Right kidney (tissue), 1 donor: ENCODE measurements at regions not wholly inside any gene's neighbourhood (a gene's known extent, or its start where the extent isn't known, plus 50 kb on each side); places are given as distances from the start of the nearest gene placed in this dataset.
"Not testable (repeated sequence)": the region's sequence is repeated elsewhere in the genome, so short reads cannot be mapped to it uniquely, and the experiment has no call there.

Experiments
- DNase-seq: peaks from one replicate; pipeline ENCODE4 v3.0.0-alpha.2; 2016

GRCh38 chr15:62413153-62413552 is 248.1 kb upstream of the C2CD4B start:
- no peak for DNase-seq

DNA sequence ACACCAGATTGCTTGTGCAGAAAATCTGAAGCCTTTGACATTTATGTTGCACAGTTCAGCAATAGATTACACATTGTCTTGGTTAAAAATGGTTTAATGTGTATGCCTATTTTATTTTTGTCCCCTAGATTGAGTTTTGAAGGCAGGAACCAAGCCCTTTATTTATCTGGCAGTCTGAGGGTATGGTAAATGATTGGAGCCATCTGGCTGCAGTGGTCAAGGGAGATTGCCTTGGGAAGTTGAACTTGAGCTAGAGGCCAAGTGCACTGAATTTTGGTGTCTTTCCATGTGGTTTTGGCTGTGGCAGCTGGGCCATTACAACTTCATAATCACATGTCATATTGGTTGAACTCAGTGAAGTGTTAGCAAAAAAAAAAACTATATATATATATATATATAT is 248.7 kb upstream of the C2CD4B start:
- no peak for DNase-seq

DNA sequence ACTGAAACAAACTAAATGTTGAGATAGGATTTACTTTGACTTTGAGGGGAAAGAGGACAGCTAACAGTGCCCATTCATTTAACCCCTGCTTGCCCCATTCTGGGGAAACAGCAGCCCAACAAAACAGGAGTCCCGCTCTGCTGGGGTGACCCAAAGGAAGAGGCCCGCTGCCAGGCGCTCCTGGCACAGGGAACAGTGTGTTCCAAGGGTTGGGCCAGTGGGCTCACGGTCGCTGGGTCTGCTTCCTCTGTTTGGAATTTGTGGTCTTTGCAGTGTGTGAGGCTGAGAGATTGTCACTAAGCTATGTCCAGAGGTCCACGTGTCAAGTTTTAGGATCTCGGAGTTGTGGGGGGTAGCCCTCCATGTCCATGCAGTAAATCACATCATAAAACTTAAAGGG is 250.4 kb upstream of the C2CD4B start:
- DNase-seq: no peak

DNA sequence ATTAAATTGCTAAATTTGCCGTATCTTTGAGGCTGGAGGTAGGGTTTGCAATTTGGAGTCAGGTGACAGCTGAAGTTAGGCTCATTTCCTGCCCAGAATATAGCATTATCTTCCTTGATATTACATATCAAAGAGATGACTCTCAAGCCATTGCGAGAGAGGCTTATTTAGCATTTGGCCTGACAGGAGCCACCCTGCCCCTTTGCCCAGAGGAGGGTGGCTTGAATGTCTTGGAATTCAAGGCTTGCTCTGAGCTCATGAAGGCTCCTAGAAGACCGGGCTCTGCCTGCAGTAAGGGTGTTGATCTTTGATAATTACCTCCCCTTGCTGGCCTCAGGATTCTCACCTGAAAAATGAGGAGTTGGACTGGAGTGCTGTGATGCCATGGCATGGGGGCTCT is 251.4 kb upstream of the C2CD4B start:
- no peak for DNase-seq

- no peak for DNase-seq
Observed at GRCh38 chr15:62417439-62417838, 252.4 kb upstream of the C2CD4B start.

DNA sequence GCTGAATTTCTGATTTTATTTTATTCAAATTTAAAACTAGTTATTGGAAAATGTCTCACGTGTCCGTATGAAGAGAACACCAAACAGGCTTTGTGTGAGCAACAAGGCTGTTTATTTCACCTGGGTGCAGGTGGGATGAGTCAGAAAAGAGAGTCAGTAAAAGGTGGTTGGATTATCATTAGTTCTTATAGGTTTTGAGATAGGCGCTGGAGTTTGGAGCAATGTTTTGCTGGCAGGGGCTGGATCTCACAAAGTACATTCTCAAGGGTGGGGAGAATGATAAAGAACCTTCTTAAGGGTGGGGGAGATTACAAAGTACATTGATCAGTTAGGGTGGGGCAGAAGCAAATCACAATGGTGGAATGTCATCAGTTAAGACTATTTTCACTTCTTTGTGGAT is 253.4 kb upstream of the C2CD4B start:
- DNase-seq: not testable (repeated sequence)

- no peak for DNase-seq
Observed at GRCh38 chr15:62419192-62419591, 254.1 kb upstream of the C2CD4B start.

DNA sequence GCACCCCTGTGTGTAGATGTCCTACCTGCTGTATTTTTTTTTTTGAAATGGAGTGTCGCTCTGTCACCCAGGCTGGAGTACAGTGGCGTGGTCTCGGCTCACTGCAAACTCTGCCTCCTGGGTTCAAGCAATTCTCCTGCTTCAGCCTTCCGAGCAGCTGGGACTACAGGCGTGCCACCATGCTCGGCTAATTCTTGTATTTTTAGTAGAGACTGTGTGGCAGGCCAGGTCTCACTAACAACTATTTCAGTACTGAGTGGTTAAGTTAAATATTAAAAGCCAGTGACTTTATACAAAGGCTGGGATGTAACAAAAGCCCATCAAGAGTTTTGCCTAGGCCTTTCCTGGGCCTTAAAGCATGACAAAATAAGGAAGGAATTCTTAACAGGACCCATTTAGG is 255.3 kb upstream of the C2CD4B start:
- DNase-seq: not testable (repeated sequence)

GRCh38 chr15:62421289-62421688 is 256.2 kb upstream of the C2CD4B start:
- DNase-seq: no peak

DNA sequence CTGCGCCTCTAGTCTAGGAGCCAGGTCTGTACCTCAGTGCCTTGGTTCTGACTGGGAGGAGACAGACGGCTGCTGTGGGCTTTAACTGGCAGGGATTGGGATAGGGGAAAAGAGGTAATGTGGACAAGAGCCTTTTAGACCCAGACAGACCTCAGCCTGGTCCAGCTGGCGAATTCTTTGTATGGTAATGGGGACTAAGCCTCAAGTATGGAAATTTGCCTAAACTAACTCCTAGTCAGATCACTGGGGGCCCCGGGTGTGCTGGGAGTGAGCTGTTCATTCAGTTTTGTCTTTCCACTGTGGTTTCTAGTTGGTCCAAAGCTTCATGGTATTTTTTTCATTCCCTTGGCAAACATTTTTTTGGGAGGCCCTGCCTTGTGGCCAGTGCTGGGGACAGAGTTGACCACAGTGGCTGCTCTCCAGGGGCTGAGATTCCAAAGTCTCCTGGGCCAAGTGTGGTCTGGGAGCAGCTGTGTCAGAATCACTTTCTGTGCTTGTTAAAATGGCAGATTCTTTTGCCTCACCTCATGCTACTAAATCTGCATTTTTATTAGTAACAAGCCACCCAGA is 261.4 kb upstream of the C2CD4B start:
- DNase-seq: no peak

DNA sequence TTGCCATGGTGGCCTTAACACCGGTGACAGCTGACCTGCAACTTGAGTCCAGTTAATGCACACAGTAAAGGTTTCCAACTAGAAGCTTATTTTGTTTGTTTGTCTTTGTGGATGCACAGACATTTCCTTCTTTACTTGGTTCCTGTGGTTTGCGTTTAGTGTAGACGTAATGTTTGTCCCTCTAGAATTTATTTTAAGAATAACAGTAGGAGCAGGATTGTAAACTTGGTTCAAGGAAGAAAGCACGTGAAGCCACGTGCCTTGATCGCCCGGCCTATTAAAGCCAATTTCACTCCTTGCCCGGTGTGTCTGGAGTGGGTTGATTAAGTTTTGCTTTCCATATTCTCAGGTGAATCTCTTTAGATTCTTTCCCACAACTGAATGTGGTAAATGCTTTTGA is 263.2 kb upstream of the C2CD4B start:
- no peak for DNase-seq

GRCh38 chr15:62428851-62429598 is 263.9 kb upstream of the C2CD4B start:
- DNase-seq: no peak

GRCh38 chr15:62430056-62430455 is 265.0 kb upstream of the C2CD4B start:
- no peak for DNase-seq

- DNase-seq: no peak
Observed at GRCh38 chr15:62430552-62430951, 265.5 kb upstream of the C2CD4B start.

DNA sequence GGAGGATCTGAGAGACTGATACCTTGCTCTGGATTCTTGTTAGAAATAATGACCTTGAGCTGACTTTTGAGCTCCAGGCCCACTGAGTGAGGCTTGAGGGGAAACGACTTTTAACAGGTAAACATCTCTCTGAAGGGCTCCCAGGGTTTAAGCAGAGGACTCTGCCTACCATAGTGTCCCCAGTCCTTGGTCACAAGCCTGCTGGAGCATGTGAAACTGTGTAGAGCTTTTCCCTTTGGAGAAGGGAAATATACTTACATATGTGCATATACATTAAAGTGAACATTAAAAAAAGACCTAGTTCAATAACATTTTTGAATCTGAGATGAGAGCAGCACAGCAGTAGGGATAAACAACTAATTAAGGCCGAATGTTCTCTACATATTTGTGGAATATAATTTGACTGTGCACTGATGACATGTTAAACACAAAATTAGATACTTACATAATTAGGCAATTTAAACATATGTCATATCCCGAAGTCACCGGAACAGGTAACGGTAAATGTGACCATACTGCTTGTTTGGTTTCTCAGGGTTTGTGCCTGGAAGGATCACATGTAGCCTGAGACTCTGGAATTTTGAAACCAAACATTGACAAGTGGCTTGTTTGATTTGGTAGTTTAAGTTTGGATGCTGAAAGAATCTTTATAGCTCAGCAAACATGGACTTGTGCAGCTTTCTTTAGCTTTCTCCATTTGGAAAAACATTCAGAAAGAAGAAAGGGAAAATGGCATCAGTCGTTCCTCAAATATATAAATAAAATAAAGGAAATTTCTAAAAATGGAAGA is 266.1 kb upstream of the C2CD4B start:
- DNase-seq: no peak

- DNase-seq: no peak
Observed at GRCh38 chr15:62431817-62432216, 266.7 kb upstream of the C2CD4B start.

DNA sequence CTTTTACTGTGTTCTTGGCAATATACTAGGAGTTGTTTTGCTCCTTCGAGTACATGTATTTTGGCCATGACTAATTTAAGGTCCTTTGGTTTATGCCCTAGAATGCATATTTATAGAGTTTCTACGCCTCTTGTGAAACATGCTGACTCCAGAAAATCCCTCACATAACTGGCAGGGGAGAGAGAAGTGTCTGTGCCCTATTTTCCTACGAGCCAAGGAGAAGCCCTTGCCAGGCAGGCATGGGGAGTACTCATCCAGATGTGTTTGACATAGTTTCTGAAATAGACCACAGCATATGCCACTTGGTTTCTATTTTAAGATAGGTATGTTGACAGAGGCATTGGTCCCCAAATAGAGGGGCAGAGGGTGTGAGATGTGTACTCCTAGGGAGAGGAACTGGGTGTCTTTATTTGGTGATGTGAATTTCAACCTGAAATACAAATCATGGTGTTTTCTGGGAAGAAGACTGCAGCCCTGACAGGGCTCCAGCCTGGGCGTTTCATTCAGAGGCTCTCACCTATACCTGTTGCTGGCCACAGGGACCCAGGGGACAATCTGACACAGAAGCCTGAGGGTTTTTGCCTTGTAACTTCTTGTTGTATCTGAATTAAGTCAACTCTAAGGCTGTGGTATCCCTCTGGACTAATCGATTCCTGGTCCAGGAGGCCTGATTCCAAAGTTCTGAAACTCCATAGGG is 267.8 kb upstream of the C2CD4B start:
- no peak for DNase-seq

DNA sequence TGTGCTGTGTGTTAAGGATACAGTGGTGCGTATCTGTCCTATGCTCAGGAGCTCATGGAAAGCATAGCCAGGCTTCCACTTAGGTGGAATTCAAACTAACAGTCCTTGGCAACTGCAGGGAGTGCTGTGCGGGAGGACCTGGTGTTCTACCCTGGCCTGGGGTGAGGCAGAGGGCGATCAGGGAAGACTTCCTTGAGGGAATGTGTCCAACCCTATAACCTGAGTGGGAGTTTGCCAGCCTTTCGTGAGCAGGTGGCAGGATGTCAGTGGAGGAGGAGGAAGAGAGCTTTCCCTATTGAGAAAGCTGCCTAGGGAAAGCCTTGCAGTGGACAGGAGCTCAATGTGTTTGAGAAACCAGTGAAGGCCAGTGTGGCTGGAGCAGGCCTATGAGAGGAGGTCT is 271.1 kb upstream of the C2CD4B start:
- no peak for DNase-seq

- DNase-seq: no peak
Observed at GRCh38 chr15:62437753-62438152, 272.7 kb upstream of the C2CD4B start.

GRCh38 chr15:62439543-62440016 is 274.5 kb upstream of the C2CD4B start:
- DNase-seq: no peak

- DNase-seq: no peak
Observed at GRCh38 chr15:62440362-62441105, 275.4 kb upstream of the C2CD4B start.
